DLD1 (cell line): ENCODE measurements at regions not wholly inside any gene's neighbourhood (a gene's known extent, or its start where the extent isn't known, plus 50 kb on each side); places are given as distances from the start of the nearest gene placed in this dataset.

Source experiments
- in situ Hi-C: cut with HindIII; loops from 2 replicates; pipeline ENCODE4 v1.10.0; 2017; ENCODE audit warnings: low sequenced_read_pairs

- in situ Hi-C loops, result no loop called here
Observed at GRCh38 chr13:34842466-34842865, 99.6 kb upstream of the NBEA start.

DNA sequence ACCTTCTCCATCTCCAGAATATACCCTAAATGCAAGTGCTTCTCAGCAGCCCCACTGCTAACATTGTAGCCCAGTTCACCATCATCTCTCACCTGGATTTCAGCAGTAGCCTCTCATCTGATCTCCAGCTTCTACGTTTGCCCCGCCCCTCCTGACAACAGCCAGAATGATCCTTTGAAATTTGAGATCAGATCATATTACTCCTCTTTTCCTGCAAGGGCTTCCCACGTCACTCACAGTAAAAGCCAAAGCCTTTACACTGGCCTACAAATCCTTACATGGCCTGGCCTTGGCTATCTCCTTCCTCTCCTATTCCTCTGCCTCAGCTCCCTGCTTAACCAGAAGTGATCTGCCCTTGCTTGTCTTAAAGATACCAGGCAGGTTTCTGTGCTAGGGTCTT, 94.3 kb upstream of the NBEA start:
- in situ Hi-C loops, result no loop called here

GRCh38 chr13:34849406-34849805, 92.7 kb upstream of the NBEA start:
- in situ Hi-C loops, result no loop called here

DNA sequence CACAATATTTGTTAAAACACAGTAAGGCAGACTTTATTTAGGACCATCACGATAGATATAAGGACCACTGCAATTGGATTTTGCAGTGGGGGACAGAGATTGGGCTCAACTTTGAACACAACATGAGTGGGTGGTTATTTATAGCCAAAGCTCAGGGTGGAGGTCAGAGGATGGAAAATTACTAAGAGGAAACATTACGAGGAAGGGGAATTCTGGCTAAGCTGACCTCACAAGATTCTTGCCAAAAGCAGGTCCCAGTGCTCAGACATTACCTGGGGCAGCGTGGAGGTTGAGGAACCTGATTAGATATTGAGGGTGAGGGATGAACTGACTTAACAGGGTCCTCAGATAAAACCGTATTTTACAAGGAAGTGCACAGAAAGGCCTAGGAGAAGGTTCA, 88.9 kb upstream of the NBEA start:
- in situ Hi-C loops, result no loop called here

DNA sequence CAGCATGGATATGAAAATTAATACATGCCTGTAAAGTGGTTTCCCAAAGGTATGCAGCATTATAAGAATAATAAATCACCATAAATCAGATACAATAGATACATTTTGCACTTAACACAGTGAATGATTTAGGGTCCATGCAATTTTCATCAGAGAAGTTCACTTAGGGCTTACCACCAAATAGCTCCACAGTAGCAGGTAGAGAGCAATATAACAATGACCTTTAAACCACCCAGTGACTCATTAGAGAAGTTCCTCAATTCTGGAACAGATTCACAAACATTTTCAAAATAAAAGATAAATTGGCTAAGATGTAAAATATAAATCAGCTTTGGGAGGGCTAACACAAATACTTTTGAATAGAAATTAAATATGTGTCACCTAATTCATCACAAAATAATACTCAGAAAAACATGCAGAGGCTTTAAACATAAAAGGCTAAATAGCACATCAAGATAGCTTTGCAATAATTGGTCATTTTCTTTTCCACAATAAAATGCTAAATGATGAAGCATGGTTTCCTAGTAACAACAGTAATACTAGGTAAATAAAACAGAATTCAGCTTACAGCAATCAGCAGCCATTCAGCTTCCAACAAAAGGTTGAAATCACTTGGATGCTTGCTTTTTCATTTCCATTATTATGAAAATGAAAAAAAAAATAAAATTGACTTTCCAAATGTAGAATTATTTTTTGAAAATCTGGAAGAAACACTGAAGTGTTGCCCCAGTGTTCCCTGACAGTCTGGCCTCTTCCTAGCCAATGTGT, 84.3 kb upstream of the NBEA start:
- in situ Hi-C loops, result no loop called here

- in situ Hi-C loops, result no loop called here
Observed at GRCh38 chr13:34862311-34862710, 79.8 kb upstream of the NBEA start.

DNA sequence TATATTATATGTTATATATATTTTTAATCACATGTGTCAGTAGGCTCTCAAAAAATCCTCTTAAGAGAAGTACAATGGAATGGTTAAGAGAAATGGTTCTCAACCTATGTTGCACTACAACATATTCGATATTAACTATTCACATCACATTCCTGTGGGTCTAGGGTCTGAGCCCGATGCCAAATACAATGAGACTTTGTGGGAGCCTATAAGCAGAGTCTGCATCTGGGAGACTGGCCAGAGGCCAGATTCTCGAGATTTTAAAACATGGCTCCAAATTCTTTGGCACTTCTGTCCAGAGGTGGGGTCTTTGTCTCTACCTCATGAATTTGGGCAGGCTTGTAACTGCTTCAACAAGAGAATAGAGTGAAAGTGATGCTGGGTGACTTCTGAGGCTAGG, 79.4 kb upstream of the NBEA start:
- in situ Hi-C loops, result no loop called here

DNA sequence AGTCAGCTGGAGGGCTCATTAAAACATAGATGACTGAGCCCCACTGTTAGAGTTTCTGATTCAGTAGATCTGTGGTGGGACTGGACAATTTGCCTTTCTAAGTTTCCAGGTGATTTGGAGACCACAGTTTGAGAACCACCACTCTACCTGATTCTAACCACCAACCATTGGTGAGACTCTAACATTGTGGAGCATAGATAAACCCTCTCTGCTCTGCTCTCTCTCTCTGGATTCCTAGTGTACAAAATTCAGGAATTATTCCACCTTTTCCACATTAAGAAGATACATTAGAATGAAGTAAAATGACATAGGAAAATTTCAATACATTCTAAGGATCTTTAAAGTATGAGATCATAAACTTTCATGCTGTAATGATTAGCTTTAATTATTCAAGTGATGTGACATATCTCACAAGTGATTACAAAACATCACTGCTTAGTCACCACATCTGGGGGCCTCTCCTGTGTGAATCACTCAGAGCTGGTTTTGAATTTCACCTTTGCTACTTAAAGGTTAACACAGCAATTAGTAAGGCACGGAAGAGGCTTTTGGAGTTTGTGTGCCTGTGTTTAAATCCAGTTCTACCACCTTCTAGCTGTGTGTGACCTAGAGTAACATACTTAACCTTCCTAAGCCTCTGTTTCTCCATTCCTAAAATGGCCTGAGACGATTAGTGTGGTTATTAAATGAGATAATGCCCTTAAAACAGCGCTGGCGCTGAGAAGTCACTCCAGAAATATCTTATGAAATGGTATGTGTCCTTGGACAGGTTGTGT, 78.5 kb upstream of the NBEA start:
- in situ Hi-C loops, result no loop called here

DNA sequence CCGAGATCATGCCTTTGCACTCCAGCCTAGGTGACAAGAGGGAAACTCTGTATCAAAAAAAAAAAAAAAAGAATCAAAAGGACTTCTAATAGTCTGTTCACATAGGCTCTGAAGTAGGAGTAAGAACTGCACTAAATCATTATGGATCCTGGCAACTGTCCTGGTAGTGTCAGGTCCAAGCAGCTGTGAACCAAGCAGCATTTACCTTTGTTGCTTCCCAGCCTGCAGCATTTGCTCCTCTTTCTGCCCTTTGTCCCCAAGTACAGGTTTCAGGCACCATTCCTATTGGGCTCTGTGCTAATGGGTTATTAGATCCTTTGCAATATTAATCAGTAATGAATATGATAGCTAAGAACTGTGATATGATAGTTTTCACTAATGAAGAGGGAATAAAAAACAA, 77.4 kb upstream of the NBEA start:
- in situ Hi-C loops, result no loop called here

DNA sequence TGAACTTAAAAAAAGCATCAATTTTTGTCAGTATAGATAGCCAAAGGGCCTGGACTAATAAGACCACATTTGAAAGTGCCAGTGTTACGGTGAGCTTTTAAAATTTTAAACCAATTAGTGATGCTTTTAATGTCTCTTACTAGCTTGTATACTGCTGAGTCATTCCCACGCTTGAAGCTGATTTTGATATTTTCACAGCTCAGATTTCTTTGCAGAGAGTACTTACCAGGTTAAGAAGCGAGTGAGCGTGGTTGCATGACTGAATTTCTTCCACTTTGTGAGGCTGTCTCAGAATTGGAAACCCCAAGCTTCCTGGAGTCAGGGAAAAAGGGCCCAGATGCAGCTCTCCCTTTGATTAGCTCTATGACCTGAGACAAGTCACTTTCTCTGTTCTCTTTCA, 74.5 kb upstream of the NBEA start:
- in situ Hi-C loops, result no loop called here

GRCh38 chr13:34868733-34869132, 73.3 kb upstream of the NBEA start:
- in situ Hi-C loops, result no loop called here

DNA sequence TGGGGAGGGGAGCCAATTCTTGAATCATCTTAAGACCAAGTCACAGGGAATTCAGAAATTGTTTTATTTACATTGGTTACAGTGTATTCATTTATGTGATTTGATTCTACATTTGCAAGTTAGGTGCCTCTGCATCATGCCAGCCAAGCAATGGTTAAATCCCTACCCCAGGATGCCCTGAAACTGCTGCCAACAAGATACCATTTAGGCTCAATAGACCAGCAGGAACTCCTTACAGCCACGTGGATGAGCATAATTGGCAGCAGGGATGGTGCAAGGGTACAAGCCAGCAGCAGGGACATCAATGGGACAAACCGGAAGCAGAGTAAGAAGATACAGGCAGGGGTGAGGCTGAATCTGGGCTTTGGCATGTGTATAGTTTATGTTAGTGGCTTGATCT, 72.4 kb upstream of the NBEA start:
- in situ Hi-C loops, result no loop called here

- in situ Hi-C loops, result no loop called here
Observed at GRCh38 chr13:34878329-34878728, 63.7 kb upstream of the NBEA start.

DNA sequence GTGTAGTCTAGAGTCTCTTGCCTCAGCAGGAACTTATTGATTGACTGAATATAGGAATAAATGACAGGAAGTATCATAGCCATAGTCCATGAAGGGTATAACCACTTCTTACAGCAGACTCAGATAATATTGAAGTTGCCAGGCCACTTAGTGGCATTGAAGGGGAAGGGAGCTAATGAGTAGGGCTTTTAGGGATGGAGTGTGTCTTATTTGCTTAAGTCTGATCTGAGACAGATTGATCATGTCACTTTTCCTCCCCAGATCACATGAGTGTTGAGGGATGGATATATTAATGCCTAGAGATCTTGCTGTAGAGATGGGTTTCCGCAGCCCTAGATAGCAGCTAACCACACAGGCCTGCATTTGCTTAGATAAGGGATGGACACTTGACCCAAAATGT, 62.2 kb upstream of the NBEA start:
- in situ Hi-C loops, result no loop called here

GRCh38 chr13:34881494-34881893, 60.6 kb upstream of the NBEA start:
- in situ Hi-C loops, result no loop called here

DNA sequence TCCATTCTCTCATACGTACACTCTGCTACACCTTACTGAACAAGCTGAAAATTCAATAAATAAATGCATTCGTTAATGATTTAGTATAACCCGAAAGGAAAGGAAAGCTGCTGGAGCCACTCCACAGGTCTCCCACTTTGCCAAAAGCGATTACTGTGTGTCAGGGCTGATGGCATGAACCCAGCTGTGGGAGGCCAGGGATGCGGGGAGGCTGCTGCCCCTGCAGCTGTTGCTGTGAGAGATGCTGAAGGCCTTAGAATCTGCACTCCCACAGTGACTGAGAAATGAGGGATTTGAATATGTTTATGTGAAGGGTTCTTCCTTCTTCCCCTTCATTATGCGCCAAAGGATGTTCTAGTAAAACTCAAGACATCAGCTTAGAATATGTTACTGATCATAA, 58.7 kb upstream of the NBEA start:
- in situ Hi-C loops, result no loop called here

DNA sequence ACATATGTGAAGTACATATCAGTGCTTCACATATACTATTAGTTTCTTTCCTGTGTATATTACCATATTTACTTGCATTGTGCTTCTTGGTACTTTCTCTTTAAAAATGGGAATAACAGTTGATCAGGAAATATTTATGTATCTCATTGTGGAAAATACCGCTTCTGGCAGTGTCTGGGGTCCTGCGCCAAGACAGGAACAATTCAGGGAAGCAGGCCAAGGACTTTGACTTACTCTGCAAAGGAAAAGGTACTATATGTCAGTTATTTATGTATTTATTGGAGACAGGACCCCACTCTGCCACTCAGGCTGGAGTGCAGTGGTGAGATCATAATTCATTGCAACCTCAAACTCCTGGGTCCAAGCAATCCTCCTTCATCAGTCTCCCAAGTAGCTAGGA, 57.7 kb upstream of the NBEA start:
- in situ Hi-C loops, result no loop called here

DNA sequence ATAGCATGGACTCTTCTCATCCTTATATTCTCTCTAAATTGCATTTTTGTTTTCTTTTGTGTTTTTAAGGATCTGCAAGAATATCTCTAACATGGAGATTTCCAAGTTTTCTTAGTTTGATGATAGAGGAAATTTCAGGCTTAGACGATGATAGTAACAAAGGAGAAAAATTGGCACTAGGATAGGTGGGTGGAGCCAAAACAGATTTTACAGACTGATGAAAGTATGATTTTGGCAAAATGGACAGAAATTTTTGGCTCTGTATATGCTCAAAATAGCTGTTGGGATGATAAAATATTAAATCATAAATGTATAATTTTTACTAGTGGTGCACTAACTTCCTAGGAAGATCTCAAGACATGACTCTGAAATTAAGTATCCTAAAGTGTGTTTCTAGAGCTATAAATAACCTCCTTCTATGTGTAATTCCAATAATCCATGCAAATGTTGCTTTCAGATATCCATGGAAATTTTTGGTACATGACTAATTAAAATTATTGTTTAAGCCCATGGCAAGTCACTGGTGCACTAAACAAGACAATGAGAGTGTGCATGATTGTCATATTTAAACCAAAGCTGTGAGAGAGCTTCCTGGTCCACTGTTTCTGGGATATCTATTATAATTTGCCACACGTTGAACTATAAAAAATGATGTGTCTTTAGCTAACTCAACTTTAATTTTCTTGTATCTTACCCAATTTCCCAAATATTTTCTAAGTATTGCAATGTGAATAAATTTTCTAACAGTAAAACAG, 55.8 kb upstream of the NBEA start:
- in situ Hi-C loops, result no loop called here

DNA sequence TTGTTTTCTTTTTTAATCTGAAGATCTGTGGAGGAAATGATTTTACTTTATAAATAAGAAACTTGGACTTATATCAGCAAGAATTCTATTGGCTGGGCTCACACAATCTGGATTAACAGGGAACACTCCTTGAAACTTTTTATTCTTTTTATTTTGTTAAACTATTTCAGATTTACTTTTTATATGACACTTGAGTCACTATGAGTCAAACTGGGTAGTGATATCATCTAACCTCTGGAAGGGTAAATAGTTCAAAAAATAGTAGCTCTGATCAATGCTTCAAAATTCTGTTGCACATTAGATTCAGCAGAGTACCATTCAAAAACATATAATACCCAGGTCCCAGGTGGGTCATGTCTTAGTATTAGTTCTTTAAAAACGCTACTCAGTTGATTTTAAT, 55.1 kb upstream of the NBEA start:
- in situ Hi-C loops, result no loop called here
